GM21367 (cell line): ENCODE measurements at regions not wholly inside any gene's neighbourhood (a gene's known extent, or its start where the extent isn't known, plus 50 kb on each side); places are given as distances from the start of the nearest gene placed in this dataset.

Experiments used
- ATAC-seq: cut with Tn5 transposase; IDR thresholded peaks from one replicate; pipeline ENCODE4 v1.9.1; 2021; ENCODE audit not compliant: unreplicated experiment

DNA sequence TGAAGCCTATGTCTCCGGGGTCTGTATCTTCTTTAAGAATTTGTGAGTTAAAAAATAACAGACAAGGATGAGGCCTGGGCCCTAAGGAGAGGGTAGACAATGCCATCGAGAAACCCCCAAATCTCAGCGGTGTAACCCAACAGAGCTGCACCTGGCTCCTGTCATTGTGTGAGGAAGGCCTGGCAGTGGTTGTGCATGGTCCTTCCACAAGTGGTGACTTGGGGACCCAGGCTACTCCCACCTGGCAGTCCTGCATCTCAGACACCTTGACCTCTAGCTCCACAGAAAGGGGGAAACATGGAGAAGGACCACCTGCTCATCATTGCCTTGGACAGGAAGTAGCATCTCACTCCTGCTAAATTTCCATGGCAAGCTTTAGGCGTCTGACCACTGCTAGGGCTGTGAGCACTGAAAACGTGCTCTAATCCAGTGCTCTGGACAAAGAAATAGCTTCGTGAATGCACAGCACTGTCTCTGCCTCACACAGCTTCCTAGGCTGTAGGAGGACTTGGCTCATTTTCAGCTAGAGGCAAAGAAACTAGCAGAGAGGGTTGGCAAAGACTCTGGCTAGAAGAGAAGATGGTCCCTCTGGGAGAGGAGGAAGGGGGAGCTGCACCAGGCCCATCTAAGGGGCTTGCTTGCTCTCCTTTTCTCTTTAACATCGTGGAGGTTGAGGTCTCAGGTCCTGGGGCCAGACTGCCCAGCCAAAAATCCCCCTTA lies 273.9 kb upstream of the ZMIZ1 start:
- ATAC-seq, result no peak

DNA sequence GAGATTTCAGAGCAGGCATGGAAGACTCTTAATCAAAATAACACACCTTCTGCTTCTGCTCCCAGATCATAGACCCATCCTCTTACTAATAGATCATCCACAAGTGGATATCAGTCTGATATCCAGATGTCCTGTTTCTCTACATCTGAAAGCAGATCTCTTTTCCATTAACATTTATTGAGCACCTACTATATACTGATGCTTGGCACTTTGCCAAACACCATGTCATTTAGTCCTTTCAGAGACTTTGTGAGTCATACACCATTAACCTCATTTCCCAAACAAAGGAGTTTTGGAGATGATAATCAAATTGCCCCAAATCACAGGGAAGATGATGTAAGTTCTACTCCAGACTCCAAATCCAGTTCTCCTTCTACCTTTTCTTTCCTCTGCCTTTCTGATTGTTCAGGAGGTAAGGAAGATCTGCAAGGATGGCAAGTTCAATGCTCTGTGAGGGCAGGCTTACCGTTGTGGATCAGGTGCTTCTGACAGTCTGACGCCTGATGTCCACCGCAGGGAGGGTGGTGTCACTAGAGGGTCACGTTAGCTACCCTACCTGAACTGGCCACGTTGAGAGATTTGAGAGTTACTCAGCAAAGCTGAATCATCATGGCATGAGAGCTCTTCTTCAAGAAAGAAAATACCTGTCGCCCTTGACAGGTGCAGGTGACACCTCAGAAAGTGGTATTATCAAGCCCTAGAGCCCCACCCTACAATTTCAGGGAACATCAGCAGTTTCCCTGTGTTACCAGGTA lies 269.6 kb upstream of the ZMIZ1 start:
- ATAC-seq, result no peak

DNA sequence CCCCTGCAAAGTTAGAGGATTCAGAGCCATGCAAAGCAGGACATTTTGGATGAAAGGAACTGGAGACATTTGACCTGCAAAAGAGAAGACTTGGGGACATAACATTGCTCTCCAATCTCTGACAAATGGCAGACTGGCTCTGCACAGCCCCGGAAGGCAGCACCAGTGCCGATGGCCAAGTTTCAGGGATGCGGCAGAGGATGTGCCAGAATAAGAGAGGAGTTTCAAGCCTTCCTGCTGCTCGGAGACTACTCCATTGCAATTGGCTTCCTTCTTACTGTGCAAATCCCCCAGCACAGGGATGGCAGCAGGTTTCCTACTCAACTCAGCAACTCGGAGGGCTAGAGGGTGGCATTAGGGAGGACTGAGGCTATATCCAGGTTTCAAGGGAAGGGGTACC lies 268.8 kb upstream of the ZMIZ1 start:
- ATAC-seq, result no peak

DNA sequence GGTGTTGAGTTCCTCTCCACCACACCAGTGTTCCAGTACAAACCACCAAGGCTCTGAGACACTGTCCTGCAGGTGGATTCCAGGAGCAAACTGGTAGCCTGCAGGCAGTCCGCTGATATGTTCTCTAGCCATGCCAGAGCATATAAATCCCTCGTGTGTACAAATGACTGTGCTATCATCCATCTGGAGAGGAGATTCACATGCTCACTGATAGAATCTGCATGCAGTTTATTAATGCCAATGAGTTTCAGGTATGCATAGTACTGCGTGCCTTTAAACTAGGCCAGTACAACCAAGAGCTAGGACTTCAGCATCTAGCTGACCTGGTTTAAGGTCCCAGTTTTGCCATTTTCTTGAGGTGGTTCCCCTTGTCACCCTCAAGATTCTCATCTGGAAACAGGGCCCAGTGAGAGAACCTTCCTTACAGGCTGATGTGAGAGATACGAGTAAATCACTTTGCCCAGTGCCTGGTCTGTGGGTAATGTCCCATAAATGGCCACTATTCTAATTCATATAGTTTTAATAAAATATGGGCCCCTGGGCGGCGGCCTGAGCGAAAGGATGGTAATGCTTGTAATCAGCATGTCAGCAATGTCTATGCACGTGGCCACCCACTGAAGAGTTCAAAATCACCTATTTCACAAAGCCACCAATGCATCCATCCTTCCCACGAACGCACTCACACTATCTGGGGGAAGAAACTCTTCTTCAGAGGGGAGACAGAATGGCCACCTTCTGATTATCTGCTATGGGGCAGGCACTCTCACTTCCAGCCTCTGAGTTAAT lies 268.0 kb upstream of the ZMIZ1 start:
- no peak for ATAC-seq

DNA sequence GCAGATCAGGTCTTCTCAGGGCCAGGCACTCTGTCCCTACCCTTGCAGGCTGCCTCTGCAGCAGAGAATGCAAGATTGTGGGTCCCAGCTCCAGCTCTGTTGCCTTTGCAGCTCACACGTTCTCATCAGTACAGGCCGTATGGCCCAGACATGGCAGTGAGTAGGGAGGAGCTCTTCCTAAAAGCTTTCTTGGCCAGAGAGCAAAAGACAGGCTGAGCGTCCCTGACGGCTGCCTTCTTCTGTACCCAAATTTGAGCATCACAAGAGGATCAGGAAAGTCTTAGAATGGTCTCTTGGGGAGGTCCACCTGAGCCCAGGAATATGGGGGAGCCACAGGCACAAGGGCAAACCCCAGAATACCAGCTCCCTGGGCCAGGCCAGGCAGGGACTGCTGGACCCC lies 266.3 kb upstream of the ZMIZ1 start:
- ATAC-seq, result no peak

DNA sequence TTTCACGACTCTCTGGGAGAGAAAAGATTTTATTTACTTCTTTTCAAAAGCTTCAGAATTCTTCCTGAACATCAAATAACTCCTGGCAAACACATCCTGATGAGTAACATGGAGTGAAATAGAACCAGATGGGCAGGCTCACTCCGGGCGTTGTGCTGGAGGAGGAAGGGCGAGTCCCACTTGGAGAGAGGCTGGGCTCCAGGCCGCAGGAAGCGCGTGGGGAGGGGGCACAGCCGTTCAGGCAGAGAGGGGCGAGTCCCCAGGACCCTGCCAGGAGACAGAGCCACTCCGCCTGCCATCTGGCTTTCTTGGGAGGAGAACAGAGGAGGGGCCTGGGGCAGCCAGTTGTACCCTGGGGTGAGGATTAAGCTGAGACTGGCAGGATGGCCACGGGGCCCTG lies 265.9 kb upstream of the ZMIZ1 start:
- ATAC-seq, result no peak

DNA sequence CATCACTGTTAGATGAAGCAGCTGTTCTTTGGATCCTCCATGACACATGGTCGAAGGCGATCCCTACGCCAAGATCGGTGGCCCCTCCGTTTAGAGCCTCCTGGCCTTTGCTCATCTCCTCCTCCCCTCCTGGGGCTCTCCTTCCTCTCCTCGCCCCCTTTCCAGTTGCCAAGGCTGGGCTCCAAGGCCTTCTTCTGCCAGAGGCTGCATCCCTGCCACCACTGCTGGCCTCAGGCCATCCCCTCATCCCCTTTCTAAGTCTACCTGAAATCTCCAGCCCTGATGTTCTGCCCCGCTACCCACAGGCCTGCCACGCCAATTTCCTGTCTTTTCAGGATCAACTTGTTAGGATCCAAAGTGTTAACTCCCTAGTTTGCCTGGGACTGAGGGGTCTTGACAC lies 265.1 kb upstream of the ZMIZ1 start:
- ATAC-seq, result no peak

DNA sequence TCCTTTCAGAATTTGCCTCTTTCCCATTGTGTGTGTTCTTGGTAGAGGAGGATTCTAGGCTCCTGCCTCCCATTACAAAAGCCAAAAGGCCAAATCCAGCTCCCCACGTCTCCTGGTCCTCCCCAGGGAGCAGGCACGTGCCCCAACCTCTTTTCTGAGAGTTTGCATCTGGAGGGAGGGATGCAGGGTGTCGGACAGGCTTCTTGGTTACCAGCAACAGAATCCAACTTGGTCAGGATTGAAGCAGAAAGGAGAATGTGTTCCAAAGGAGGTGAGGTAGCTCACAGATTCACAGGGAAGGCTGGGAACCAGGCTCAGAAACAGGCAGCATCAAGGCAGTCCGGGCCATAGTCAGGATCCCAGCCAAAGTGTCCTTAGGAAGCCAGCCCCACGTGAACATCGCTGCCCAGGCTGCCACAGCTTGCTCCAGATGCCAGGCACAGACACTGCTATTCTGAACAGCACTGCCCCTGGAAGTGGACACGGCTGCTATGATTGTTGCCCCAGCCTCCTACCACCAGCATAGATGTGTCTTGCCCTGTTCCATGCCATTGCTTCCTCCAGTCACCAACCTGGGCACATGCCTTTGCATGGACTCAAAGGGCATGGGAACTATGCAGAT lies 264.2 kb upstream of the ZMIZ1 start:
- no peak for ATAC-seq

DNA sequence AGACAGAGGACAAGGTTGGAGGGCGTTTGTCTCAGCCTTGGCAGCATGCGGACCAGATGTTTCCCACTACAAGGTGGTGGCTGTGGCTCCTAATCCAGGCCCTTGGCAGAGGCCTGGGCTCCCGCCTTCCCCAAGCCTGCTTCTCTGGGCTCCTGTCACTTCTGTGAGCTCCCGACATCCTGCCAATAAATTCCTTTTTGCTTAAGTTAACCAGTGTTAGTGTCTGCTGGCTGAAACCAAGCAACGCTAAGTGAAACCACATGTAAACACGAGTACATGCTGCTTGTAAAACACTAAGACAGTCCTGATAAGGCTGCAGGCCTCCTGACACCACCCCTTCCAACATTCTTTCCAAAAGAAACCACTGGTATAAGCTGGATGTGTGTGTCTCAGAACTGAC lies 263.6 kb upstream of the ZMIZ1 start:
- no peak for ATAC-seq

DNA sequence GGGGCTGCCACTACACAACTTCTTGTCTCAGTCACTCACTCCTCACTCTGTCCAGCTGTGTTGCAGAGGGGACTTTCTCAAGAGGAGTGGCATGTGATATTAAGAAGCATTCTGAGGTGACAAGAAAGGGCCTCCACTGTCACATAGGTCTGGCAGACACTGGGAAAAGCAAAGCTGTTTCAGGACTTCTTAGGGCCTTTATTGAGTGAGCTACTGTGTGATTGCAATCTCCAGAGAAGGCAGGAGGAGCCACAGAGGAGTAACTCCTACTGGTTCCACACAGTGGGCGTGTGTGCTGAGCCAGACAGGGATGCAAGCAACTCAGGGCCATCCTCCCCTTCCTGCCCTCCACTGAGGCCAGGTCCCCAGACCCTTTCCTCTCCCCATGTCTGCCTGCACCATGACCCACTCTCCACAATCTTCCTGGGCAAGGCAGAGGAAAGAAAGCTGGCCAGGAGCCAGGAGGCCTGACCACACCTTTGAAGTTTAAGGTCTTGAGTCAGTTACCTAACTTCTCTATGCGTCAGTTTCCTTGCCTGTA lies 262.0 kb upstream of the ZMIZ1 start:
- ATAC-seq, result no peak

DNA sequence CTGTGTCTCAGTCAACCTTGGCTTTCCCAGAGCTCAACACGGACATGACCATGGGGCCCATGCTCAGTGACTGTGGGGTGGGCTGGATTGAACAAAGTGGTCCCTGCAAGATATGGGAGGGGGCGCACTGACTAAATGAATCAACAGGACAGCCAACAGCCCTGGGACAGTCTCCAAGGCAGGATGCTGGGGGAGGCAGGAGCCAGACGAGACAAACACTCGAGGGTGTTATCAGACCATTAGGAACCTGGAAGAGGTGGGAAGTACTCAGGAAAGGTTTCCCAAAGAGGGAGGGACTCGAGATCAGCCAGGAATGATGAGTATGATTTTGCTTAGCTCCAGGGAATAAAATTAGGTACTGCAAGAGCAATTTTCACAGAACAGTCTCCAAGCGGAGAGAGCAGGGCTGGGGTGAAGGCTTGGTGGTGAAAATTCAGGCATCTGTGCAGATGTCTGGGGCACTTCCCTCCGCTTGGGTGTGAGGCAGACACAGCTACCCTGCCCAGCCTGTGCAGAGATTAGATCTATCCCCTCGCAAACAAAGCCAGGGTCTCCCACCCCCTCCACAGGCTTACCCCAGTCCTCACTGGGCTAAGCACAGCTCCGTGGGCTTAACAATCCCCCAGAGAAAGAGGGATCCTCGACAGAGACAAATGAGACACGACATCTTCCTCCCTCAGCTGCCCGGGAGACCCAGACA lies 261.1 kb upstream of the ZMIZ1 start:
- ATAC-seq, result no peak

DNA sequence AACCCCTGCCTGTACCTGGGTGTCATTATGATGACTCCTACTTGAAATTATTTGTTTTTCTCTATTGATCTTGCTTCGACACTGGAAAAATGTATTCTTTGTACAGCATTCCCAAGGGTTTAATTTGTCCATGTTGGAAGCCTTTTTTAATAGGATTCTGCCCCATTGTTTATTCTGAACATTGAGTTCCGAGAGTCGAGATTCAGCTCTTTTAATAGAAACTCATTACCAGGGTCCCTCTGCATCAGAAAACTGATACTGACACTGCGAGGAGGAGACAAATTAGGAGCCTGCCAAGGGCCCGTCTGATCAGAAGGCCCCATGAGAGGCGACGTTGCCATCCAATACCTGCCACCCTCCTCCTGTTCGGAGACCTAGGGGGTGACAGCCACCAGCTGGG lies 260.5 kb upstream of the ZMIZ1 start:
- ATAC-seq, result no peak

DNA sequence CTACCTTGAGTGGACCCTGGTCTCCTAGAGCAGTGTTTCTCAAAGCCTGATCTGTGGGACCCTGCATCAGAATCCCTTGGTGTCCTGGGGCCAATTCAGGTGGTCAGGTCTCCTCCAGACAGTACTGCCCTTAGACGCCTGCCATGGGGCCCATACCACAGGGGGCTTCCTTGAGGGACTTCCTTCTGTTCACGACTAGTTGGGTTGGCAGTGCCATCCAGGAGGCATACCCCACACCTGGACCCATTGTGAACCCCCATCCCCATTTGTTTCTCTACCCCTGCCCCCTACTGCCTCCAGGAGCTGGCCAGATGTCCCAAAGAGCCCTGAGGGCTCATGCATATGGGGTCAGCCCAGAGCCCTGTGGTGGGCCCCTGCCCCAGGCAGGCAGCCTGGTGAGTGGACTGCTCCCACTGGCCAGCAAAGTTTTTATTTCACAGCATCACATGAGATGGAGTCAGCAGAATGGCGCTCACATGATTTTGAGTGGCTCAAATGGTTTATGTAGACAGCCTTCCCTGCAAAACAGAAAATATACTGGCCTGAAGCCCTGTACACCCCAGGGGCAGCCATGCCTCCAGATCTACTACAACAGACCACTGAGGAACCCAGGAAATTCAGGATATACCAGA lies 259.9 kb upstream of the ZMIZ1 start:
- no peak for ATAC-seq

DNA sequence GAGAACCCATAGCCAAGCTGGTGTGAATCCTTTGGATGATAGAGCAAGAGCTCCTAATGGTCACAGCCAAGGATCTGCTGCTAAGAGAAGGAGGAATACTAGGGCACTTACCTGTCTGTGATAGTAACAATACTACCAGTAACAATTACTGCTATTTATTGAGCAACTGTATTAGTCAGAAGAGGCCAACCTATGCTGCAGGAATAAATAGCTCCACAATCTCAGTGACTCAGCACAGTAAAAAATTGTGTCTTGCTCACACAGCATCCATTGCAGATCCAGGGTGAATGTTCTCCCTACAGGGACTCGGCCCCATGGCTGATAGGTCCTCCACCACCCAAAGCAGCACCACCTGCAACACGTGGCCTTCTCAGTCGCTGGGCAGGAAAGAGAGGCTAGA lies 257.6 kb upstream of the ZMIZ1 start:
- no peak for ATAC-seq

DNA sequence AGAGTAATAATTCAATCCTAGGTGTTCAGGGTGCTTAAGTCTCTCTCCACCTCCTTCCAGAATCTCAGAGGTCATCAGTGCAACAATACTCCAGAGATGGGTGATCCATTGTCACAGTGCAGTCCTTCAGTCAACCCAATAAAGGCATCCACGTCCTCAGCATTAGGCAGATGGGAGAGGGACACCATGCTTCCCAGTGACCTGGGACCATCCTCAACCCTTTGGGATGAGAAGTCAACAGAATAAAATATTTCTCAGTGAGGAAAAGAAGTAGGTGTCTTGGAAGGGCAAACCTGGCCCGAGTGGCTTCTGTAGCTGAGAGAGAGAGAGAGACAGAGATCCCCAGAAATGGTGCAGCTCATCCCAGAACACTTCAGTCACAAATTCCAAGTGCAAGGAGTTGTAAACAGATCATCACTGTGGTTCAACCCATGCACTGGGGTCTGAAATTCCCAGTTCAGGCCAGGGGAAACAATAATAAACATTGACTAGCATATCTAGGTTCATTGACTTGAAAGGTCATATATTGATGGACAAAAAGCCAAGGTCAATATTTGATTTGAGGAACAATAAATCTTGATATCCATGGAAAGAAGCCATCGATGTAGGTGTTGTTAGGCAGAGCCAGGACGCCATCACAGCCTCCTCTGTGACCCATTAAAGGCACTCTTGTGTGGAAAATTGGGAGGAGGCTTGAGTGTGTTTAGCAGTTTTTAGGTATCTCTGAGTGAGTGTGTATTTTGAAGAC lies 256.0 kb upstream of the ZMIZ1 start:
- no peak for ATAC-seq

DNA sequence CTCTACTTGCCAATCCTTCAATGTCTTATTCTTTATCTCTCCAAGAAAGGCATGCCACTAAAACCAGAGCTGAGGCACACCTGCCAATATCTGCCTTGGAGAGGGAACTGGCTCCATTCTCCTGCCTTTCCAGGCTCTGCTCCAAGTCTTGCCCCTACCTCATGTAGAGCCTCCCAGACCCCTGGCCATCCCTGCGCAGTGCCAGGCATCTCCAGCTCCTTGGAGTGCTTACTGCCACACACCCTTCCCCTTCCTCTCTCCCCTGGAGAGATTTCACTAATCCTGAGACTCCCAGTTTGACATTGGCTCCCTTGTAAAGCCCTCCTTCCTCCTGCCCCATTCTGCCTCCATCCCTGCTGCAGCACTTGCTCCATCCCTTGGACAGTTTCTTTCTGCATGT lies 255.2 kb upstream of the ZMIZ1 start:
- ATAC-seq, result no peak

DNA sequence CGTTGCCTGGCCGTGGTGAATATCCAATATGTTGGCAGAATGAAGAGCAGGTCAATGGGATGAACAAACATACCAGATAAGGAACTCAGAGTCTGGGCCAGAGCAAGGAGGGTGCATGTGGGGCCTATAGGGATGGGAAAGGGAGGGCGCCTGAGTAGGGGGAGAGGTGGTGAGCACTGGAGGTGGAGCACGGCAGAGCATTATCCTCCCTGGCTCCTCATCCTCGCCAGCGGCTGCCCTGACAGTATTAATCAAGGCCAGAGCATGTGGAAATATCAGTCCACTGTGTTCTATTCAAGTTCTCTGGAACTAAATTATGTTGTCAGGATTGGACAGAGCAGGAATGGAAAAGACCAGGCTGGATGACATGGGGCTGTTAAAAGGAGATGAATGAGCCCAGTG lies 254.8 kb upstream of the ZMIZ1 start:
- no peak for ATAC-seq

DNA sequence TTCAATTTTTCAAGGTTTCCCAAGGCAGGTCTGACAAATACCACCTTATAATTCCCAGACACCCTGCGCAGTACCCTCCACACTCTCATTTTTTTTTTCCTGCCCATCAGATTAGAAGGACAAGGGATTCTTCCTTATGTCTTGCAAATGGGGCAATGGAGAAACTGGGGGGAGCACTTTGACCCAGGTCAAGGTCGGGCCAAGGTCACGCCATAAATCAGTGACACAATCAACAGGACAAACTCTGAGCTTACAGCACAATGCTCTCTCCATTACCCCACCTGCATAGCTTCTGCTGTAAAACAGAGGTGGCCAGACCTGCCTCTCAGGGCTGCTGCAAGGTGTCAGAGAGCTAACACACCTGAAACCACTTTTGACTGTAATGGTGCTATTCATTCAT lies 254.4 kb upstream of the ZMIZ1 start:
- no peak for ATAC-seq

DNA sequence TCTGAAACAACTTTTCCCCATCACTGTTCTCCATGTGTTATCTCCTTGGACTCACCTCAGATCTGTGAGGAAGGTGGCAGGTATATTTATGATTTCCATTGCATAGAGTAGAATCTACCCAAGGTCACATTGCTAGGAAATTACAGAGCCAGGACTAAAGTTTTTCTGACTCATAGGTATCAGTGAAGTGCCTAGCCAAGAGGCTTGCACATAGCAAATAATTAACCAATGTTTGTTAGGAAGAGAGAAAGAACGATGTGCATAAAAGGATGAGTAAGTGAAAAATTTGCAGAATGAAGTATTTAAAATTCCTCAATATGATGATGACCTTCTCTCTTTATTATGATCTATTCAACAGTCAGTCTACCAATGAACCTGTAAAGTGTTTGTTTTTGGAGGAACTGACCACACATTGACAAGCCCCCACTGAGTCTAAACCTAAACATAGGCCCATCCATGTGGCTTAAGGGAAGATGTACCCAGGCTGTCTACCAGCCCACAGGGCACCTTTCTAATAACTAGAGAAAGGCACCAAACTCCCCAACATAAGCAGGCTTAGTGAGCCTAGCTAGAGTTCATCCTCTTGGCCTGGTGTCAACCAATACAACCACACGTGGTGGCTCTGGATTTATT lies 252.9 kb upstream of the ZMIZ1 start:
- no peak for ATAC-seq
